ENCODE measurements at regions not wholly inside any gene's neighbourhood (a gene's known extent, or its start where the extent isn't known, plus 50 kb on each side); places are given as distances from the start of the nearest gene placed in this dataset.
A peak's percentile ranks its signal among the peaks of the same experiment; 100 is the strongest.

DNA sequence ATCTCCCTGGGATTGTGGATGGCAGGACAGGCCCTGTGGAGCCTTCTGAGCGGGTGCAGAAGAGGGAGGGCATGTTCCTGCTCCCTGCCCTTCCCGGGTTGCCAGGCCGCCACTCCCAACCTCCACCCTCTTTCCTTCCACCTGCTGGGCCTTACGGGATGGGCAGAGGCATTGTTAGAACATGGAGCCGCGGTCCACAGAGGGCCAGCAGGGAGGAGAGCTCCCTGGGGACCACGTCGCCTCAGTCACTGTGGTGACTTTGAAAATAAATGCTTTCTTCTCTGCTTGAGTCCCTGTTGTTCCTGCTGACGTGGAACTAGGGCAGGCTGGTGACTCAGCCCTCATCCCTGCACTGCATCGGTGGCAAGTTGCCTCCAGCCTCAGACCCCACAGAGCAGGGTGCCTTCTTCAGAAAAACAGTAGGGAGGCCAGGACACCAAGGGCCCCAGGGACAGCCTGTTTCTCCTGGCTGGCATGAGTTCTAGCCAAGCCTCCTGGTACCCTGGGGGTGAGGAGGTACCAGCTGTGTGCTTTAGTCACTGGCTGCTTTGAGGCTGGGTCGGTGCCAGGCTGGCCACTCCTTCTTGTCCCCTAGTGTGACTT lies 224.9 kb downstream of the SEC14L1 start:
- DNase-seq: peak in 1 of 2 donors; percentile 43

DNA sequence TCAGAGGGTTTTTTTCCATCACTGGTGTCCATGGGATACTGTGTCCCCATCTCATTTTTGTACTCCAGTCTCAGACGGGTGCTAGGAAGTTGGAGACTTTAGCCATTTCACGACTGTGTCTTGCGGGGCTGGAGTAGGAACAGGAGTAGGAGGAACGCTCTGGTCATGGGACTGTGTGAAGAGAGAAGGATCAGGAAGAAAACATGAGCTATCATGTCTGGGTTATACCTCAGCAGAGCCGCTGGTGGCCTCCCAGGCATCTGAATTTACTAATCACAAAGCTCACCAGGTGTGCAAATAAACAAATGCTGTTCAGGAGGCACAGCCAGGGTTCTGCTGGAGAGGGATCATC lies 225.4 kb downstream of the SEC14L1 start:
- DNase-seq: peak; percentile 43 to 63

DNA sequence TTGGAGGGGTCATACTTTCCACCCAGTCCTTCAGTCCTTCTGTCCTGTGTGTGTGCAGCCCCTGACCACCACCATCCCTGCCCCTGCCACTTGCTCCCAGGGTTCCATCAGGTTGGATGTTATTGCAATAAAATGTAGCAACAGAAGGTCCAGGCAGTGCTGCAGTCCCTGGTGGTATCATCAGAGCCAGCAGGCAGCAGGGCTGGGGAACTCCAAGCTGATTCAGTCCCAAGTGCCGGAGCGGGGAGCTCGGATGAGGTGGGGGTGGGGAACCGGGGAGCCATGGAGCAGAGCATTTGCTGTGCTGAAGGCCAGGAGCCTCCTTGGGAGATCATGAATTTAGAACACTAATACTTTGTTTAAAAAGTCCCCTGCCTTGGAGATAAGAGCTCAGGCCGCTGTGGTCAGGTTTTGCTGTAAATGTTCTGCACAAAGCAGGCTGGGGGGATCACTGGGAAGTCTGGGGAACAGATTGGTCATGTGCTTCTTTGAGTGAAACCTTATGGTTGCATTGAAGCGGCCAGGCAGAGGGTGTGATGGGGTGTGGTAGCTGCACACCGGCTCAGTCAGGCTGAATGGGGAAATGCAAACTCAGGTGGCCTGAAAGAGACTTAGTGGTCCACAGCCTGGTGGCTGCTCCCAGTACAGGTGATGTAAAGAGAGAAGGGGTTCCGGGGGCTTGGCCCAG lies 225.9 kb downstream of the SEC14L1 start:
- no peak for DNase-seq

DNA sequence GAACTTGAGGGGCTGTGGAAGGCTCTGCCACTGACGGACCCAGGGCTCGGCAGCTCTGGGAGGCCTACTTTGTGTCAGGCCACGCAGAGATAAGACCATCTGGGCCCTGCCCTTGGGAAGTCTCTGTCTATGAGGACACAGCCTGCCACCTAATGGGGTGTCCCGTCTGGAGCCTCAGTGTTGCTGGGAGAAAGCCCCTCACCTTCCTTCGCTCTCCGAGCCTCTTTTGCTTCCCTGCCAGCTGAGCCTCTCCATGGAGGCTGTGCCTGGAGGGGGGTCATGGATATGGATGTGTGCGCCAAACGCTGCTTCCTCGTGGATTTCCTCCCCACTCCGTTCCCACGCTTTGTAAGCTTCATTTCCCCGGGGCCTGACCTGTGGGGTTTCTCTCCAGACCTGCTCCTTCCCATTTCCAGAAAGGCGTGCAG lies 228.8 kb downstream of the SEC14L1 start:
- DNase-seq: no peak

DNA sequence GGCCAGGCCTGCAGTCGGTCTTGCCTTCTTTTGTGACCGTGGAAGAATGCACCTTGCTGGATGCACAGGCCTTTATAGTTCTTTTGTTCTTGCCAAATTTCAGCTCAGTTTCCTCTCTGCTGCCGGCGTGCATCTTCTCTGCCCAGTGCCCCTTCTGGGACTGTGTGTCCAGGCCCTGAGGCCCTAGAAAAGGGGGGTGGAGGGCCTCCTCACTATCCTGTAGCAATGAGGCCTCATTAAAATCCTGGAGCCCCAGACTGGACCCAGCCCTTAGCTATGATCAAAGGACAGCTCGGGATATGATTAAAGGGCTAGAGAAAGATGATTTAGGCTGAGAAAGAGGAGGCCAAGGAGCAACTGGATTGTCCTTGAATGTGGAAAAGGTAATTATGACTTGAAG lies 229.8 kb downstream of the SEC14L1 start:
- no peak for DNase-seq

DNA sequence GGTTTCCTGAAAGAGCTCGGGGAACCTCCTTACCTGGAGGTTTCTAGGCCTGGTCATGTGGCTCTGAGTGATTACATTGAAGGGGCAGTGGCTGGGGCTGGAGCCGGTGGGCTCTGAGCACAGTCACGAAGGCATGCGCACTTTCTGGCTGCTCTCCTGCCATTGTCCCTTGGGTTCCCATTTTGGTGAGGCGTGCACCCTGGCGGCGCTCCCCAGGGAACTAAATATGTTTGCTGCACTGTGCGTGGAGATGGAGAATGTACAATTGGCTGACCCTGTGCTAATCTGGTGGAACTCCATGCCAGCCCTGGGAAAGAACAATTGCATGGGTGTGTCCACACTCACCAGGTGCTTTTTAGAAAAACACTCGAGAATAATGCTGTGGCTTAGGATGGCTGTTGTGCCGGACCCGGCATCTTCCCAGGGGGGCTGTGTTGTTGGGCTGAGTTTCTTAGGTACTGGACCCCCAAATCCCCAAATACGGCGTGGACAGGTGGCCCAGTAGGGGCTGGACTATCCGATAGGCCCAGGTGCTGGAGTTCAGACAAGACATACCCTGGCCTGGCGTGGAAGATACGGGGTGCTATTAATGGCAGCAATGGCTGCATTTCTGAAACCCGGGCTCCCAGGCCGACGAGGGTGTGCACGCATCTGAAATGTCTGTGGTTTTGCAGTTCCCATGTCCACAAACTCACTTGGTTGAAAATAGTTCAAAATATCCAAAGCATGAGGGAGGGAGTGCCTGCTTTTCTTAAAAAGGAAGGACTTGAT lies 230.5 kb downstream of the SEC14L1 start:
- no peak for DNase-seq

DNA sequence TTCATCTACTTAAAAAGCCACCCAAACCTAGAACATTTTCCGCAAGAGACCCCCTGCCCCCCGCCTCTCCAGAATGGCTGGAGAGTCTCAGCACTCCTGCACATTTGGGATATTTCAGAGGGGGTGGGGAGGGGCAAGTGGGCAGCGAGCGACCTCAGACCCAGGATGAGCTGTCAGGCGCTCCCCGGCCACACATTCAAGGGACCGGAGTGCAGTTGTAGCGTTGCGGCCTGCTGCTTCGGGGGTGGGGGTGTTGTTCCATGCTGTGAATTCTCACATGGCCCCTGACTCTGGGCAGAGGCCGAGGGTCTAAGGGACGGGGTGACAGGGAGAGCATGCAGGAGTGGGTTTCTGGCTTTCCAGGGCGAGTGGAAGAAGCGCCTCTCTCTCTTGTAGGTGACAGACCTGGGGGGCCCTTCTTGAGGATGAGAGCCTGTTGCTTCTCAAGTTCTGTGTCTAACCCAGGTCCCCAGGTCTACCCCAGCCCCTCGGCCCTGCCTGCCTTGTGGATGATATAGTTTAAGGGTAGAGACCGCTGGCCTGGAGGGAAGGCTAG lies 231.2 kb downstream of the SEC14L1 start:
- no peak for DNase-seq

DNA sequence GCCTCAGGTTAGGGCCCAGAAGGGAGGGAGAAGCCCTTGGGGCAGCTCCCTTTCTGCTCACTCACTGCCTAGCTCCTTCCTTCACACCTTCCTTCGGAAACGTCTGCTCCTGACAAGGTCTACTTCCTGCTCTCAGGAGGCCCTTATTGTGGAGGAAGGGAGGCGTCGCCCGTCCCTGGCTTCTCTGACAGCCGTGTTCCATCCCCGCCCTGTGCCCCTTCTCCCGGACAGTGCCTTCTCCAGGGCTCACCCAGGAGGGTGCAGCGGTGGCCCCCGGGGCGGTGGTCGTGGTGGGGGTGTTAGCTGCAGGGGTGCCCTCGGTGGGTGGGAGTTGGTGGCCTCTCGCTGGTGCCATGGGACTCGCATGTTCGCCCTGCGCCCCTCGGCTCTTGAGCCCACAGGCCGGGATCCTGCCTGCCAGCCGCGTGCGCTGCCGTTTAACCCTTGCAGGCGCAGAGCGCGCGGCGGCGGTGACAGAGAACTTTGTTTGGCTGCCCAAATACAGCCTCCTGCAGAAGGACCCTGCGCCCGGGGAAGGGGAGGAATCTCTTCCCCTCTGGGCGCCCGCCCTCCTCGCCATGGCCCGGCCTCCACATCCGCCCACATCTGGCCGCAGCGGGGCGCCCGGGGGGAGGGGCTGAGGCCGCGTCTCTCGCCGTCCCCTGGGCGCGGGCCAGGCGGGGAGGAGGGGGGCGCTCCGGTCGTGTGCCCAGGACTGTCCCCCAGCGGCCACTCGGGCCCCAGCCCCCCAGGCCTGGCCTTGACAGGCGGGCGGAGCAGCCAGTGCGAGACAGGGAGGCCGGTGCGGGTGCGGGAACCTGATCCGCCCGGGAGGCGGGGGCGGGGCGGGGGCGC lies 231.9 kb downstream of the SEC14L1 start:
- DNase-seq: peak; percentile 26 to 46

DNA sequence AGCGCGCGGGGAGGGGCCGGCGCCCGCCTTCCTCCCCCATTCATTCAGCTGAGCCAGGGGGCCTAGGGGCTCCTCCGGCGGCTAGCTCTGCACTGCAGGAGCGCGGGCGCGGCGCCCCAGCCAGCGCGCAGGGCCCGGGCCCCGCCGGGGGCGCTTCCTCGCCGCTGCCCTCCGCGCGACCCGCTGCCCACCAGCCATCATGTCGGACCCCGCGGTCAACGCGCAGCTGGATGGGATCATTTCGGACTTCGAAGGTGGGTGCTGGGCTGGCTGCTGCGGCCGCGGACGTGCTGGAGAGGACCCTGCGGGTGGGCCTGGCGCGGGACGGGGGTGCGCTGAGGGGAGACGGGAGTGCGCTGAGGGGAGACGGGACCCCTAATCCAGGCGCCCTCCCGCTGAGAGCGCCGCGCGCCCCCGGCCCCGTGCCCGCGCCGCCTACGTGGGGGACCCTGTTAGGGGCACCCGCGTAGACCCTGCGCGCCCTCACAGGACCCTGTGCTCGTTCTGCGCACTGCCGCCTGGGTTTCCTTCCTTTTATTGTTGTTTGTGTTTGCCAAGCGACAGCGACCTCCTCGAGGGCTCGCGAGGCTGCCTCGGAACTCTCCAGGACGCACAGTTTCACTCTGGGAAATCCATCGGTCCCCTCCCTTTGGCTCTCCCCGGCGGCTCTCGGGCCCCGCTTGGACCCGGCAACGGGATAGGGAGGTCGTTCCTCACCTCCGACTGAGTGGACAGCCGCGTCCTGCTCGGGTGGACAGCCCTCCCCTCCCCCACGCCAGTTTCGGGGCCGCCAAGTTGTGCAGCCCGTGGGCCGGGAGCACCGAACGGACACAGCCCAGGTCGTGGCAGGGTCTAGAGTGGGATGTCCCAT lies 232.8 kb downstream of the SEC14L1 start:
- DNase-seq: peak; percentile 21 to 49

DNA sequence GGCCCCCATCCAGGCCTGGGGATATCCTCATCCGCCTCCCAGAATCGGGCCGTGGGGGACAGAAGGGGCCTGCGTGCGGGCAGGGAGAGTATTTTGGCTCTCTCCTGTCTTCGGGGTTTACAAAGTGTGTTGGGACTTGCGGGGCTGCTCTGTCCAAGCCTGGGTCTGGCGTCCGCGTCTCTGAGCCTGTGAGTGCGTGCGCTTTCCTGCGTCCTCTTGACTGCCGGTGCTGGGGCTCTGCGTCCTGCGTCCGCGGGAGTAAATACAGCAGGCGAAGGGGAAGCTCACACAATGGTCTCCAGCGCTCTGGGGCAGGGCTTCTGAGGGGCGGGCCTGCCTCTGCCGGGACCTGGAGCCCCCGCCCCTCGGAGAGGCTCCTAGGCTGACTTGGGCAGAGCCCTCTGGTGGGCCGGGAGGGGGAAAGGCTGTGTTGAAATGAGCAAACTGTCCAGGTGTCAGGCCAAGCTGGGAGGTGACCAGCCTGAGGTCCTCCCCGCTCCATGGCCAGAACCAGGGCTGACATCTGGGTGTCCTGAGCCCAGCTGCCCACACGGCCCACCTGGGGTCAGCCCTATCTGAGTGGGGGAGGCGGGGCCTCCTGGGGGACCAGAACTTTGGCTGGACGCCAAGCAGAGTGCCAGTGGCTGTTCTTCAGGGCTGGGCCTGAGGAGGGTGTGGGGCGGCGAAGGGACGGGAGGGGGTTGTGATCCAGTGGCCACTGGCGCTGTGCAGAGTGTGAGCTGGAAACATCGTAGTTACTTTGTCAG lies 233.6 kb downstream of the SEC14L1 start:
- peak; percentile 67 to 79 for DNase-seq

DNA sequence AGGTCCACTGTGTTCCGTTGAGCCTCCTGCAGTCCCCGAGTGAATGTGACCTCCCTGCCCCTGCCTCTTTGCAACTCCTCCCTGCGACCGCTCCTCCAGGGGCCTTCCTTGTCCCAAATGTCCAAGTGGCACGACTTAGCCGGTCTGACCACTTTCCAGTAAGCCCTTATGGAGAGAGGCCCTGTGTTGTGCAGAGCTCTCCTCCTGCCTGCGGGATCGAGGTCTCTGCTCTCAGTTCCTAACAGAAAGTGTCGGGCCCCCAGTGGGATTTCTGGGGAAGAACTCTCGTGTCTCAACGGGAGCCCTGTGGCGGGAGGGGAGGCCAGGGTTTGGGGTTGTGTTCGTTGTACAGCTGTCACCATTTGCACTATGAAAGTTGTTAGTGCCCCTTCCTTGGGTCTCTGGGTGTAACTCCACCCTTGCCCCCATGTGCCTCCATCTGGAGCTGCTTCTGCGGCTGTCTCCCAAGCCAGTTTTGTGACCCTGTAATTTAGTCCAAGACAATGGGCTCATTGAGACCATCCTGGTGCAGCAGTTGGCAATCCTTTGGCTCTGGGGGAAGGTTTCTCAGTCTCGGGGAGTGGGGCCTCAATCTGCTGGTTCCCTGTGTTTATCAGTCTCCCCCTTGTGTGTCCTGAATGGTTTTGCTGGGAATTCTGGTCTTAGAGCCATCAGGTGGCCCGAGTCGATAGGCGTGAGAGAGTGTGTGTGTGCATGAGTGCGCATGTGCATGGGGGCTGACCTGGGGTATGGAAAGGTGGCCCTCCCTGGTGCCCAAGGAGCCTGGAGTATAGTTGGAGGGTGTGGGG lies 234.5 kb downstream of the SEC14L1 start:
- DNase-seq: no peak

DNA sequence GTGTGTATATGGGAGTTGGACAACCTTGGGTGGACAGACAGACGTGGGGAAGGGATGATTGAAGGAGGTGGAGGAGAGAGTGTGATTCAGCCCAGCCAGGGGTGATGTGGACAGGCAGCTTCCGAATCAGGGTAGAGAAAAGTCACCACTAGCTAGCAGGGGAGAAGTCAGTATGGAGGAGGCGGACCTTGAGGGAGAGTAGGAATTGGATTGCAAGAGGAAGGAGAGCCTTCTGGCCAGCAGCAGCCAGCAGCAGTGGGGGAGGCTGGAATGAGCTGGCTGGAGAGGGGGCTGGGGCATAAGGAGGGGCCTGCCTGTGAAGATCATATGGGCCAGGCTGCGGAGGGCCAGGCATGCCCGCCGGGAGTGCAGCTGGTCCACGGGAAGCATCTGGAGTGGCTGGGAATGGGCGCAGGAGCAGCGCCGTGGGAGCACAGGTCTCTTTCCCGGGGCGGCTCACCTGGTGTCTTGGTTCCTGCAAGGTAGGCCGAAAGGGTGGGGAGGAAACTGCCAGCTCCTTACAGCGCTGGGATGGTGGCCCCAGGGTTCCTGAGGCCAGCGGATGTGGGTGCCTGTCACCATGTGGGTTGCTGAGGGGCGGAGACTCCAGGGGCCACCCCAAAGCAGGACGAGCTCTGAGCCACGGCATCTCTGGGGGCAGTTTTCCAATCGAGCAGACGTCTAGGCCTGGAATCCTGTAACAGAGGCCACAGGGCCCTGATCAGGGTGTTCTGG lies 235.3 kb downstream of the SEC14L1 start:
- peak; percentile 53 to 58 for DNase-seq

DNA sequence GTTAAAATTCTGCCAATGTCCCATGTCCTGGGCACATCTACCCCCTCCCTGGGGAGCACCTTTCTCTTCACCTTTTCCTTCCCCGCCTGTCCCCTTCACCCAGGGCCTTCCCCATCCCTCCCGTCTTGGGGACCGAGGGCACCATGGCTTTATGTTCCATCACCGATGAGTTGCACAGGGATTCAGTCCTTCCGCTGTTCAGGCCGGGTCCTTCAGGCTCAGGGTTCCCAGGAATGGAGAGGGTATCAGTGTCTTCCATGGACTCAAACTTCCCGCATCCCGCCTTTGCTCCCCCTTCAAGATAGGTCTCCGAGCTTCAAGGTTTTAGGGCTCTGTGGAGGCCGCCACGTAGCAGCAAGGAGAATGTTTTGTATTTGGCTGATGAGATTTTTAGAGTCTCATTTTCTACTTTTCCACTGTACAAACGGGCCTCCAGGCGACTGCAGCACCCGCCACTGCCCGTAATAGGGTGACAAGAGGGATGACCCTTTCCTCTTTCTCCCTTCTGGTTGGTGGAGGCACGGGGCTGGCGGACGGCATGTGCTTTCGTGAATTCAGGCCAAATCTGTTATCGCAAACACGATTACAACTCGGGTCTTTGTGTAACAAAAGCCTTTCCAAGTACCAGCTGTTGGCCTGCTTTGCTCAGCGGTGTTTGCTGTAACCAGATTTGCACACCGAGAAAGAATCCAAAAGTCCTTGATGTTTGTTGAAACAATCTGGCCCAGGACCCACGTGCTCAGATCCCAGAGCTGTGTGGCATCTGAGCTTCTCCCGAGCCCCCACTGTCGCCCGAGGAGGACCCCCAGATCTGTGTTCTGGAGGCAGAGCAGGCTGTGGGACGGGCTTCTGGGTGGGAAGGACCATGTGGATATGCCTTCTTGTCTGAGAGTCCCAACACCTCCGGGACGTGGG lies 236.3 kb downstream of the SEC14L1 start:
- no peak for DNase-seq

DNA sequence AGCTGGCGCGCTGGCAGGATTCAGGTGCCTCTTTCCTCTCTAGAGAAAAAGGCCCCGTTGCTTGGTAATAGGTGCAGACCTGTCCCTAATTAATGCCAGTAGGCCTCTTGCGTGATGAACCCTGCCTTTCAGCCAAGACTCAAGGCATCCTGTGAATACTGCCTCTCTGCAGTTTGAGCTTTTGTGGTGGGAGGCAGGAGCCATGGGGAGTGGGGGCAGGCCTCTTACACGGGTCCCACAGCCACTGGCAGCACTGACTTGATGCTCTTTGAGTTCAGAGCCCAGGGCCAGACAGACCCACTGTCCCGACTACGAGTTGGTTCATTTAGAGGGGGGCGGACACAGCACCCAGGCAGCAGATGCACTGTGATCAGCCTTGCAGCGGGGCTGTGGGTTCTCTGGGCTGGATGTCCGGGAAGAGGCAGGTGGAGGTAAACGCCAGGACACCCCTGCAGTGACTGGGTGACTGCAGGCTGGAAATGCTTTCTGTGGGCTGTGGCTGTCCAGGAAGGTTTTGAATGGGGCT lies 237.0 kb downstream of the SEC14L1 start:
- no peak for DNase-seq

DNA sequence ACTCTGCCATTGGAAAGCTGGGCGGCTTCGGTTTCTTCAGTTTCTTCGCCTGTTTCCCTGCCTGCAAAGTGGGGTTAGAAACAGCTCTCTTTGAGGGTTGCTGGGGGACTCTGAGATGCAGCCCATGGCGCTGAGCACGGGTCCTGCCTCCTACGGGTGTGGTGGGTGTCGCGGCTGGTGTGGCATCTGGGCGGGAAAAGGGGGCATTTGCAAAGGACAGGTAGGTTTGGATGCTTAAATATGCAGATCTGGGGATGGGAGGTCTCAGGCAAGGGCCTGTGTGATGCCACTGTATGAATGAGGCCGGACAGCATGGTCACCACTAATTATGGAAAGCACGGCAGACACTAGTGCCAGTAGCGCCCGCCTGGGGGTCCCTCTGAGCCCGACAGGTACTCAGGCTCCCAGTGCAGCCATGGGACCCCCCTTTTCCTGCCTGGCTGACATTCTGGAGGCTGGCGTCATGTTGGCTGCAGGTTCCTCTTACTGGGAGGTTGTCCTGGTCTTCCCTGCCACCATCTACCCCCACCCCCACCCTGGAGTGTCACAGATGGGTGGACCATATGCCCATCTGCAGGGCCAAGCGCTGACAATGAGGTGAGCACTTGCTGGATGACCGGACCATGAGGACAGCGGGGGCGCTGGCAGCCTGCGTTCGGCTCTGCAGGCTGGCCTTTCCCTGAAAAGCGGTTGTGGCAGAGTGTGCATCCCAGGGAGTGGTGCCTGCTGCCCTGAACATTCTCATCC lies 237.7 kb downstream of the SEC14L1 start:
- DNase-seq: no peak

DNA sequence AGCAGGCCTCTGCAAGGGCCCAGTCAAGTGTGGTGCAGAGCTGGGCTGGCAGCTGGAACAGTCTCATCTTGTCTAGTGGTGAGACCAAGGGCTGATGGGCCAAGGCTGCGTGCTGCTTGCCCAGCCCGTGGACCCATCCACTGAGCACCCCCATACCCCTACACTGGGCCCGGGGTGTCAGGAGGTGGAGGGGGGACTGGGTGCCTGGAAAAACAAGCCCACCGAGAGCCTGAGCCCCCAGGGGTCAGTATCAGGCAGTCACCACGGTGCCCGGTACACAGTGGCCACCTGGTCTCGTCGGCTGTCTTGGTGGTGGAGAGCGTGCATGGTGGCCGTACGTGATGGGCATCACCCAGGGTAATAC lies 238.3 kb downstream of the SEC14L1 start:
- DNase-seq: no peak

DNA sequence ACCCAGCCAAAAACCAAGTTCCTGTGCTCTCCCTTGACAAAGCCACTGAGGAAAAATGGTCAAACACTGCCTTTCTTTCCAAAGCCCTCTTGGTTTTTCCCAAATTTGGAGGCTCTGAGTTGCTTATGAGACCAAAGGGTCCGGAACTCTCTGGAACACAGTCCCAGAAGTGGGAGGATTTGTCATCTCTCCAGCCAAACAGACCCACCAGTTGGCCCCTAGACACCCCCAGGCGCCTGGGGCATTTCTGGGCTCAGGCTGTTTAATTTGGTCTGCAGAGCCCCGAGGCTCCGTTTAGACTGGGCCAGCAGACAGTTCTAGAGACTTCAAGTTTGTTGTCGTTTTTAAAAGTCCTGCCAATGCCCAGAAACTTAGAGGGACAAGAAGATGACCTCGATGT lies 239.1 kb downstream of the SEC14L1 start:
- no peak for DNase-seq

Data from inflammatory macrophage (primary cell).